RWPE2 (cell line): ENCODE measurements at regions not wholly inside any gene's neighbourhood (a gene's known extent, or its start where the extent isn't known, plus 50 kb on each side); places are given as distances from the start of the nearest gene placed in this dataset.

Source experiments
- ATAC-seq: fragments of 200-7000 bp; cut with Tn5 transposase; 3 replicates; pipeline ENCODE4 v1.9.1; 2021; ENCODE audit warnings: low read depth
- DNase-seq: peaks from one replicate; pipeline ENCODE4 v3.0.0-alpha.2; 2020; ENCODE audit warnings: low spot score
- H3K27ac ChIP-seq: fragments of 450-650 bp; 2 replicates; pipeline ENCODE4 v1.5.1; 2017; ENCODE audit warnings: mild to moderate bottlenecking; ENCODE audit not compliant: poor library complexity, severe bottlenecking
- H3K27me3 ChIP-seq: fragments of 250-450 bp; sonication (Bioruptor Pico); 2 replicates; pipeline ENCODE4 v1.5.1; 2021; ENCODE audit warnings: mild to moderate bottlenecking, moderate library complexity; ENCODE audit not compliant: insufficient read depth, poor library complexity, severe bottlenecking
- H3K36me3 ChIP-seq: fragments of 250-450 bp; sonication (Bioruptor Pico); 2 replicates; pipeline ENCODE4 v1.5.1; 2020; ENCODE audit warnings: low read depth, mild to moderate bottlenecking, moderate library complexity
- H3K4me1 ChIP-seq: fragments of 250-450 bp; sonication (Bioruptor Pico); 2 replicates; pipeline ENCODE4 v1.5.1; 2021; ENCODE audit warnings: mild to moderate bottlenecking, moderate library complexity; ENCODE audit not compliant: insufficient read depth, poor library complexity, severe bottlenecking
- H3K4me3 ChIP-seq: fragments of 250-450 bp; sonication (Bioruptor Pico); 2 replicates; pipeline ENCODE4 v1.5.1; 2021; ENCODE audit warnings: mild to moderate bottlenecking, moderate library complexity; ENCODE audit not compliant: severe bottlenecking
- H3K9me3 ChIP-seq: fragments of 250-450 bp; sonication (Bioruptor Pico); 2 replicates; pipeline ENCODE4 v1.5.1; 2021; ENCODE audit warnings: mild to moderate bottlenecking, moderate library complexity; ENCODE audit not compliant: severe bottlenecking
- CTCF ChIP-seq: fragments of 450-650 bp; IDR thresholded peaks from one replicate; pipeline ENCODE4 v1.5.1; 2017; ENCODE audit warnings: mild to moderate bottlenecking, moderate library complexity; ENCODE audit not compliant: poor library complexity, severe bottlenecking

- TF ChIP-seq CTCF = no peak
- no peaks in the 10 kb centered on the region for H3K9me3 ChIP-seq
- H3K4me1 ChIP-seq = peaks cover 4% of the 10 kb centered on the region
- H3K36me3 ChIP-seq = no peaks in the 10 kb centered on the region
- H3K27me3 ChIP-seq = no peaks in the 10 kb centered on the region
- no peak overlapping the region for H3K4me3 ChIP-seq
- H3K27ac ChIP-seq = no peak overlapping the region
- DNase-seq (no peak), ATAC-seq (no peak)
These were observed 60.6 kb upstream of the RASD2 start for GRCh38 chr22:35479985-35480550.

GRCh38 chr22:35480627-35481550 lies 59.7 kb upstream of the RASD2 start:
- Histone ChIP-seq H3K36me3 (no peaks in the 10 kb centered on the region), H3K27ac (no peak overlapping the region), H3K9me3 (no peaks in the 10 kb centered on the region), H3K4me3 (no peak overlapping the region), H3K27me3 (no peaks in the 10 kb centered on the region), H3K4me1 (peaks cover 4% of the 10 kb centered on the region)
- TF ChIP-seq CTCF = no peak
- no peak for ATAC-seq
- no peak for DNase-seq

GRCh38 chr22:35482311-35482710 lies 58.3 kb upstream of the RASD2 start:
- Histone ChIP-seq H3K27ac (no peak overlapping the region), H3K4me1 (peaks cover 4% of the 10 kb centered on the region), H3K9me3 (no peaks in the 10 kb centered on the region), H3K36me3 (no peaks in the 10 kb centered on the region), H3K27me3 (no peaks in the 10 kb centered on the region), H3K4me3 (no peak overlapping the region)
- no peak for TF ChIP-seq CTCF
- ATAC-seq (no peak), DNase-seq (no peak)

- DNase-seq (no peak), ATAC-seq (no peak)
- no peaks in the 10 kb centered on the region for H3K27me3 ChIP-seq
- peaks cover 3% of the 10 kb centered on the region for H3K4me1 ChIP-seq
- no peak for TF ChIP-seq CTCF
- no peaks in the 10 kb centered on the region for H3K36me3 ChIP-seq
- no peak overlapping the region for H3K27ac ChIP-seq
- no peaks in the 10 kb centered on the region for H3K9me3 ChIP-seq
- no peak overlapping the region for H3K4me3 ChIP-seq
These were observed 57.7 kb upstream of the RASD2 start for GRCh38 chr22:35482974-35483373.

- TF ChIP-seq CTCF = no peak
- H3K4me3 ChIP-seq = no peak overlapping the region
- no peaks in the 10 kb centered on the region for H3K4me1 ChIP-seq
- H3K9me3 ChIP-seq = no peaks in the 10 kb centered on the region
- ATAC-seq (no peak), DNase-seq (no peak)
- no peaks in the 10 kb centered on the region for H3K27me3 ChIP-seq
- no peaks in the 10 kb centered on the region for H3K36me3 ChIP-seq
- H3K27ac ChIP-seq = no peak overlapping the region
These were observed 56.9 kb upstream of the RASD2 start for GRCh38 chr22:35483730-35484129.
